AG04449 (cell line): ENCODE measurements at regions not wholly inside any gene's neighbourhood (a gene's known extent, or its start where the extent isn't known, plus 50 kb on each side); places are given as distances from the start of the nearest gene placed in this dataset.

Experiments used
- CTCF ChIA-PET: fragments of 350-600 bp; formaldehyde crosslinking; extraction: SDS; loops from one replicate; lab custom pipeline; 2021; ENCODE audit warnings: antibody characterized with exemption; lab: Yijun Ruan, JAX
- POLR2A ChIA-PET: fragments of 400-600, 350-600 bp; formaldehyde crosslinking; extraction: SDS; loops from one replicate; lab custom pipeline; 2020; ENCODE audit warnings: antibody characterized with exemption, inconsistent platforms; lab: Yijun Ruan, JAX
- DNase-seq: peaks from one replicate; pipeline ENCODE4 v3.0.0-alpha.2; 2010; ENCODE audit warnings: low read depth, low spot score
- H3K4me3 ChIP-seq: 2 replicates; pipeline ENCODE4 v1.5.1; 2011; ENCODE audit warnings: low read depth, mild to moderate bottlenecking, control low read depth, low read length
- CTCF ChIP-seq: IDR thresholded peaks from one replicate; pipeline ENCODE4 v1.5.1; 2011; ENCODE audit warnings: mild to moderate bottlenecking, moderate library complexity, low read length, control low read depth, inconsistent platforms; ENCODE audit not compliant: insufficient read depth; ENCODE audit errors: missing control alignments

DNA sequence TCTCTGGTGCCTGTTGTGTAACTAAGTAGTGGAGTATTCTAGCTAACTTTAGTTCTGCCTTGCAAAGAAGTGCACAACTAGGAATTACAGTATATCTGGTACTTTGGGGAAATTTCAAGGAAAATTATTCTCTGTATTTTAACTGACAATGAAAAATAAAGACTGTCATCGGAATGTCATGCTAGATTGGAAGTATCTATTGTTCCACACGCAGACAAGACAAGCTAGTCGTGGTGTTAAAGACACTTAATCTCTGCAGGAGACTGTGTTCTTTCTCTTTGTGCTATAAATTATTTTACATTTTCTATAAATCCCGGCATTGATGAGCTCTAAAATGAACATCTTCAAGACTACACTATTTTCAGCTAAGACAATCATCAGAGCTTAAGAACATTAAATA lies 1068.8 kb upstream of the ADGRL4 start:
- no peak for DNase-seq
- CTCF ChIA-PET = no interaction called here
- POLR2A ChIA-PET = no interaction called here
- TF ChIP-seq CTCF = no peak
- no peak overlapping the region for H3K4me3 ChIP-seq

- no peak for TF ChIP-seq CTCF
- POLR2A ChIA-PET = no interaction called here
Measured at GRCh38 chr1:80072563-80072962, 1066.0 kb upstream of the ADGRL4 start.

GRCh38 chr1:80066060-80066459 lies 1059.5 kb upstream of the ADGRL4 start:
- ChIA-PET CTCF (no interaction called here), POLR2A (no interaction called here)
- no peak for DNase-seq
- no peak for TF ChIP-seq CTCF
- no peak overlapping the region for H3K4me3 ChIP-seq

More at GRCh38 chr1:80072563-80072962, 1066.0 kb upstream of the ADGRL4 start:
- DNase-seq = no peak
- H3K4me3 ChIP-seq = no peak overlapping the region
- CTCF ChIA-PET = no interaction called here

DNA sequence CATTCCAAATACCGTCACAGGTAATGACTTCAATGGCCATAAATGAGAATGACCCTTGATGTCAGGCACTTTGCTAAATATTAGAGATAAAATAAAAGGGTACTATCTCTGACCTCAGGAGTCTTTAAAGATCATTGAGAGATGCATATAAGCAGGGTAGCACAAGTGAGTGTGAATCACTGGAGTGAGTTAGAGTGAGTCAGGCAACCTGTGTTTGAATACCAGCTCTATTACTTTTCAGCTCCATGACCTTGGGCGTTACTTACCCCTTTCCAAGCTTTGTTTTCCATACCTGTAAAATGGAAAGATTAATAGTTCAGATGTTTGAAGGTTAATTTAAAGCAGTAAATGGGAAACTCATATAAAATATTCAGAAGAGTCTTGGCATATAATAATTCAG lies 1058.0 kb upstream of the ADGRL4 start:
- ChIA-PET POLR2A (no interaction called here), CTCF (no interaction called here)
- TF ChIP-seq CTCF = no peak
- H3K4me3 ChIP-seq = no peak overlapping the region
- DNase-seq = no peak

DNA sequence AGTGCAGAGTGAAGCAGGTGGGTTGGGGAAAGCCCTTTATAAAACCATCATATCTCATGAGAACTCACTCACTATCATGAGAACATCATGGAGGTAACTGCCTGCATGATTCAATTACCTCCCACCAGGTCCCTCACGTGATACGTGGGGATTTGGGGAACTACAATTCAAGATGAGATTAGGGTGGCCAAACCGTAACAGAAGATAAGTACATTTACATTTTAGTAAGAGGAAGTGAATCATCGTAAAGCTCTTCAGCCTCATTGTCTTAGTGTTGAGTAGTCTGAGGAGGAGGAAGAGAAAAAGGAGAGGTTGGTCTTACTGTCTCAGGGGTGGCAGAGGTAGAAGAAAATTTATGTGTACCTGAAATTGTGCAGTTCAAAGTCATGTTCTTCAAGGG lies 1053.4 kb upstream of the ADGRL4 start:
- ChIA-PET CTCF (no interaction called here), POLR2A (no interaction called here)

GRCh38 chr1:80056179-80056578 lies 1049.6 kb upstream of the ADGRL4 start:
- CTCF ChIA-PET = interaction anchor here (0.6 kb wide), 1 partner anchor 756 kb away, joined by 3 read pairs; no protein-coding TSS in a partner anchor
- no peak for TF ChIP-seq CTCF
- no peak for DNase-seq
- H3K4me3 ChIP-seq = no peak overlapping the region
- POLR2A ChIA-PET = no interaction called here

More for the DNA sequence above, 1053.4 kb upstream of the ADGRL4 start:
- no peak for DNase-seq
- TF ChIP-seq CTCF = no peak
- H3K4me3 ChIP-seq = no peak overlapping the region

- POLR2A ChIA-PET = no interaction called here
- no peak for TF ChIP-seq CTCF
- H3K4me3 ChIP-seq = no peak overlapping the region
- CTCF ChIA-PET = no interaction called here
- no peak for DNase-seq
Measured at GRCh38 chr1:80054129-80054528, 1047.6 kb upstream of the ADGRL4 start.
